Neural crest cell (in vitro differentiated cells): ENCODE measurements at regions not wholly inside any gene's neighbourhood (a gene's known extent, or its start where the extent isn't known, plus 50 kb on each side); places are given as distances from the start of the nearest gene placed in this dataset.

ENCODE experiments used
- DNase-seq: peaks from one replicate; pipeline ENCODE4 v3.0.0; 2021; ENCODE audit warnings: low read depth, mixed read lengths, low spot score
- H3K27ac Mint-ChIP-seq: one replicate; pipeline ENCODE4 v1.8.0; 2021; ENCODE audit warnings: mild to moderate bottlenecking, mixed read lengths; ENCODE audit not compliant: unreplicated experiment
- H3K27me3 Mint-ChIP-seq: 2 replicates; pipeline ENCODE4 v1.8.0; 2021; ENCODE audit warnings: low read depth, mild to moderate bottlenecking, mixed read lengths
- H3K36me3 Mint-ChIP-seq: 2 replicates; pipeline ENCODE4 v1.8.0; 2021; ENCODE audit warnings: low read depth, mild to moderate bottlenecking, mixed read lengths
- H3K4me1 Mint-ChIP-seq: 2 replicates; pipeline ENCODE4 v1.8.0; 2021; ENCODE audit warnings: mixed read lengths
- H3K4me3 Mint-ChIP-seq: one replicate; pipeline ENCODE4 v1.8.0; 2021; ENCODE audit warnings: mild to moderate bottlenecking, mixed read lengths
- H3K9me3 Mint-ChIP-seq: 2 replicates; pipeline ENCODE4 v1.8.0; 2021; ENCODE audit warnings: mixed read lengths
- CTCF ChIP-seq: fragments of 200-600 bp; sonication (generic); conservative IDR thresholded peaks from 2 replicates; pipeline ENCODE4 v1.5.0; 2021; ENCODE audit warnings: antibody characterized with exemption, mild to moderate bottlenecking

GRCh38 chr1:58883037-58883887 lies 99.4 kb upstream of the JUN start:
- Mint-ChIP-seq H3K27ac (peak overlapping the region; percentile 68), H3K4me1 (peaks cover 18% of the 10 kb centered on the region), H3K4me3 (no peak overlapping the region), H3K36me3 (no peaks in the 10 kb centered on the region), H3K27me3 (no peaks in the 10 kb centered on the region), H3K9me3 (no peaks in the 10 kb centered on the region)
- no peak for DNase-seq
- TF ChIP-seq CTCF: no peak

- H3K9me3 Mint-ChIP-seq: no peaks in the 10 kb centered on the region
- DNase-seq: no peak
- H3K36me3 Mint-ChIP-seq: no peaks in the 10 kb centered on the region
- peaks cover 18% of the 10 kb centered on the region for H3K4me1 Mint-ChIP-seq
- TF ChIP-seq CTCF: no peak
- no peak overlapping the region for H3K4me3 Mint-ChIP-seq
- H3K27ac Mint-ChIP-seq: no peak overlapping the region
- no peaks in the 10 kb centered on the region for H3K27me3 Mint-ChIP-seq
Observed at GRCh38 chr1:58883888-58884482, 100.1 kb upstream of the JUN start.

GRCh38 chr1:58884706-58885661 lies 101.1 kb upstream of the JUN start:
- Mint-ChIP-seq H3K9me3 (no peaks in the 10 kb centered on the region), H3K4me1 (peaks cover 18% of the 10 kb centered on the region), H3K27ac (no peak overlapping the region), H3K36me3 (no peaks in the 10 kb centered on the region), H3K27me3 (no peaks in the 10 kb centered on the region), H3K4me3 (no peak overlapping the region)
- DNase-seq: no peak
- TF ChIP-seq CTCF: no peak

GRCh38 chr1:58885998-58886397 lies 102.2 kb upstream of the JUN start:
- H3K4me1 Mint-ChIP-seq: peaks cover 18% of the 10 kb centered on the region
- H3K4me3 Mint-ChIP-seq: no peak overlapping the region
- no peaks in the 10 kb centered on the region for H3K36me3 Mint-ChIP-seq
- DNase-seq: no peak
- H3K9me3 Mint-ChIP-seq: no peaks in the 10 kb centered on the region
- H3K27me3 Mint-ChIP-seq: no peaks in the 10 kb centered on the region
- TF ChIP-seq CTCF: no peak
- H3K27ac Mint-ChIP-seq: no peak overlapping the region

- Mint-ChIP-seq H3K4me1 (peaks cover 18% of the 10 kb centered on the region), H3K27me3 (no peaks in the 10 kb centered on the region), H3K4me3 (no peak overlapping the region), H3K9me3 (no peaks in the 10 kb centered on the region), H3K36me3 (no peaks in the 10 kb centered on the region), H3K27ac (no peak overlapping the region)
- no peak for DNase-seq
- TF ChIP-seq CTCF: no peak
Observed at GRCh38 chr1:58886611-58887010, 102.8 kb upstream of the JUN start.
